HG03095 (cell line): ENCODE measurements at regions not wholly inside any gene's neighbourhood (a gene's known extent, or its start where the extent isn't known, plus 50 kb on each side); places are given as distances from the start of the nearest gene placed in this dataset.

Experiments
- ATAC-seq: cut with Tn5 transposase; IDR thresholded peaks from one replicate; pipeline ENCODE4 v1.9.1; 2021; ENCODE audit warnings: moderate library complexity; ENCODE audit not compliant: unreplicated experiment

DNA sequence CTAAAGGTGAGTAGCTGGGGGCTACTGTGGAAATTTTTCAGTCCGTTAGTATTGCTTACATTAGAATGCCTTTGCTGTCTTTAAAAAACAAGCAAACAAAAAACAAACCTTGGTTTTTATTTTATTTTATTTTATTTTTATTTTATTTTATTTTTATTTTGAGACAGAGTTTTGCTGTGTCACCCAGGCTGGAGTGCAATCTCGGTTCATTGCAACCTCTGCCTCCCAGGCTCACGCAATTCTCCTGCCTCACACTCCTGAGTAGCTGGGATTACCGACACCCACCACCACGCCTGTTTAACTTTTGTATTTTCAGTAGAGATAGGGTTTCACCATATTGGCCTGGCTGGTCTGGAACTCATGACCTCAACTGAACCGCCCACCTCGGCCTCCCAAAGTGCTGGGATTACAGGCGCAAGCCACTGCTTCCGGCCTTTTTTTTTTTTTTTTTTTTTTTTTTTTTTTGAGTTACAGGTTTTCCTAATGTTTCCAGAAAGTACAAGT, 732.6 kb downstream of the KCNJ3 start:
- ATAC-seq, result no peak

DNA sequence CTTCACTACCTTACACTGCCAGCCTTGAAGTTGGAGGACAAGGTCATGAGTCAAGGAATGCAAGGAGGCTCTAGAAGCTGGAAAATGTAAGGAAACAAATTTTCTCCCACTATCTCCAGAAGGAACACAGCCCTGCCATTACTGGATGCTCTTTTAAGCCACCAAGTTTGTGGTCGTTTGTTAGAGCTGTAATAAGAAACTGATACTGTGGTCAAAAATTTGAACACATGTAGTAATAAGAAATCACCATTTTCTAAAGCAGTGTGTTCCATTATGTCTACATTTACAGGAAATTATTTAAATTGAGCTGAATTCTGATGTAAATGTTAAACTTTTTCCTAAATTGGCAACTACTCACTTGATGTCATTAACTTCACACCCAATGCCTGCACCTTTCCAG, 729.0 kb downstream of the KCNJ3 start:
- no peak for ATAC-seq

DNA sequence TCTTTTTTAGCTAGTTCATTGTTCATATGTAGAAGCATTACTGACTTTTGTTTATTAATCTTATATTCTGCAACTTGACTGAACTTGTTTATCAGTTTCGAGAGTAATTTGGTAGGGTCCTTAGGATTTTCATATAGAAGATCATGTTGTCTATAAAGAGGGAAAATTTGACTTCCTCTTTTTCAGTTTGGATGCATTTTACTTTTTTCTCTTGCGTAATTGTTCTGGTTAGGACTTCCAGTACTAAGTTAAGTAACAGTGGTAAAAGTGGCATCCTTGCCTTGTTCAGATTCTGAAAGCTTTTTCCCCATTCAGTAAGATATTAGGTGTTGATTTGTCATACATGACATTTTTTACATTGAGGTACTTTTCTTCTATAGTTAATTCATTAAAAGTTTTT, 726.0 kb downstream of the KCNJ3 start:
- ATAC-seq, result no peak

DNA sequence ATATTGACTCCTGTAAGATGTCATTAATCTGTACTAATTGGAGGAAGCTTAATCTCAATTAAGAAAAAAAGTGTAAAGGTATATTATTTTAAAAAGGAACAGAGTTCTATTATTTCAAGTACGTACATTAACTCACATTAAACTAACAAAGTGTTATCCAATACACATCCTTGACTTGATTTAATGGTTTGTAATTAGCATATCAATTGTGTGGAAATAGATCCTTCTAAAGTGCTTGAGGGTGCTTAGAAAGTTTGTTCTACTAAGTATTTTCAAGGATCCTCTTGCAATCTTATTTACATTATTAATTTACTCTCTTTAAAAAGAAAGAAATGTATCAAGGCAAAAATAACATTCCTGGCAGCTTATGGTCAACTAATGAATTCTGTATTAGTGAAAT, 720.3 kb downstream of the KCNJ3 start:
- no peak for ATAC-seq

DNA sequence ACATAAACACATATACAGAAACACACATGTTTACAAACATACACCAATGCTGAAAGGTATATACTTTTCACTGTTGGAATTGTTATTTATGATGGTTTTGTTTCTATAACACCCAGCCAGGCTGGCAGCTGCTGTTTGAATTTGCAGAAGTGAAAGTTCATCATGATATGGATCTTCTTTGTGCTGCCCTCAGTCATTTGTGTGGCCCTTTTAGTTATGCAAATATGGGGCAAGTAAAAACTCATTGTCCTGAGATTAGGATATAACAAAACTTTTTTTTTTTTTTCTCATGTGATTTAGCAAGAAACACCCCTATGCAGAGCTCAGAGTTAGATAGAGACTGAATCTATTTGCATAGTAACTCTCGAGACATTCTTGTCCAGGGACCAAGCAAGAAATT, 714.1 kb downstream of the KCNJ3 start:
- peak; percentile 64 for ATAC-seq

DNA sequence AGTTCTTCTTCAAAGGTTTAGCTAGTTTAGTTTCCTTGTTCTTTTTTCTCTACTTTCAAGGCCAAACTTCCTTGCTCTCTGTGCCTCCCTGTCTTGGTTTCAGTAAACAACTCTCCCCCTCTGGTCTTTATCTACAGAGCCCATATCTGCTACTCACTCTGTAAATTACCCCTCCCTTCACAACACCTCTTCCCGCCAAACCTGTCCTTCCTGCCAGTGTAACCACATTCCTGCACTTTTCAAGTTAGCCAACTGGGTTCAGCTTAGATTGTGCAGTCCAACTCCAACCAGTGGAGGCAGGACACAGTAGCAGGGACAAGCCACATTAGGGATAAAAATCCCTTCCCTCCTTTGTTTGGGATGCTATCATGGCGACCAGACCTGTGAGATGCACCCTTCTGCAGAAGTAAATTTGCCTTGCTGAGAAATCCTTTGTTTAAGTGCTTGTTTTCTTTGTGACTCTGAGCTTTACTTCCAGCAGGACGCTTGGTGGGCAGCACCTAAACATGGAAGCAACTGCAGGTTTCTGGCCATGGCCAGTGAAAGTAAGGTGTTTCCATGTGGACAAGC, 706.0 kb downstream of the KCNJ3 start:
- ATAC-seq, result no peak

DNA sequence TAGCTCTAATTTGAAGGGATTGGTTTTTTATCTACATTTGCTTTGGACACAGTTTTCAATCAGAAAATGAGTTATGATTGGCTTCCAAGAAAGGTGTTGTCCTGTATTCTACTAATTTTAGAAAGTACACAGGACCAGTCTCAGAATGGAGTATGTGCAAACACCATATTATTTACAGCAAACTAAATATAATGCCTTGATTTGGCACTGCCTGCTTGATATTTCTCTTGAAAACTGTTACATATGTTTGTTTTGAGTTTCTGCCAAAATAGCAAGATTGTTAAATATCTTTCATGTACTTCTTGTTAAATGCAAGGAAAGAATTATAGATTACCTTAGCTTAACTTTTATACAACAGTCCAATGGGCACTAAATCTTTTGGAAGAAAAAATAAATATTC, 694.9 kb downstream of the KCNJ3 start:
- no peak for ATAC-seq

DNA sequence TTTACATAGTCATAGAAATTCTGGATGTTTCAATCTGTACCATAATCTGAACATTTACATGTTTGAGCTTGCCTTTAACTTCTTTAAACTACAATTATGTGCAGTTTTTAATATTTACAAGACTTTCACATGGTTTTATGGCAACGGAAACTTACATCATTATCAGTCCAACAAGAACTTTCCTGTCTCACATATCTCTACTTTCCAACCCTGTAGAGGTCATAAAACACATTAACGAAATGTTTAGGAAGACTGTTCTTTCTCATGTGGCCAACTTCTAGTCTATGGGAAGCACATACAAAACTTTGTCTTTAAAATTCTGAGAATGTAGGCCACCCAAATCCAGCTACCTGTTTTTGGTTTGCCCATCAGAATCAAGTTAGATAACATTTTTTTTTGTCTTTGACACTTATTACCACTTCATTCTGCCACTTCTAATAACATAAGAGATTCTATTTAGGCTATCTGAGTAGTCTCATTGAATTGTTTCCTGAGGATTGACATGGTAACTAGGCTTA, 693.2 kb downstream of the KCNJ3 start:
- ATAC-seq, result no peak

DNA sequence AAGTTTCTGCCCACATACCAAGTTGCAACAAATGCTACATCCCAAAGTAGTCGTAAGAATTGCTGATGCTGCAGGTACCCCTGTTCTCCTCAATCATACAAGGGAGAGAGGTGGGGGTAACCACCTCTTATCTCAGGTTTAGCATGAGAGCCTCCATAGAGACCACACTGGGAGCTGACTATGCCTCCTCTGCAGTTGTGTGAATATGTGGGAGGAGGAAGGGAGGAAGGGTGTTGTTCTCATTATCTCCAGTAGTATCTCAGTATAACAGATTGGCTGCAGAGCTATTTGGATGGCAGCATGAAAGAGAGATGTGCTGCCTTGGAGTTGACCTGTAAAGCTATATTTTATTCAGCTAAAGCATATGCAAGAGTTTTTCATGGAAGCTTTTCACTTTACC, 690.7 kb downstream of the KCNJ3 start:
- ATAC-seq, result no peak

DNA sequence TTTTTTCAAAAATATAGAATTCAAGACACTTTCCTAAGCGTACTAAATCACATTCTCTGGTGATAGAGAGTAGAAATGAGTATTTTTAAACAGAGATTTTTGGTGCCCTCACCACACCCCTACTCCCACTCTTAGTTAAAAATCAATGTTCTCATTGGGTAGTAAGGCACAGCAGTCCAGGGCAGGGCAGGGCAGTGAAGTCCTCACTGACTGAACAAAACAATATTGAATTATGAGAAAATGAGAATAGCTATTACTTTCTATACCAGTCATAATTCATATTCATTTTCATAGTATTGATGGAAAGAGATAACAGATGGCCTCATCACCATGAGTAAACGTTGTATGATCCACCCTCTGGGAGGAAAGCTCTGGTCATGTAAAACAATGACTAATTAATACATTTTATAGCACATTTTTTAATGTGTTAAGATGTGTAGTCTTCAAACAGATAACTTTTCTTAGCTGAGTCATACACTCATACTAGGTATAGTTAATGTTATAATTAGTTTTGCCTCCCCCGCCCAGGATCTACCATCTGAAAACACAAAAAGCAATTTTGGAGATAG, 686.1 kb downstream of the KCNJ3 start:
- ATAC-seq, result no peak

DNA sequence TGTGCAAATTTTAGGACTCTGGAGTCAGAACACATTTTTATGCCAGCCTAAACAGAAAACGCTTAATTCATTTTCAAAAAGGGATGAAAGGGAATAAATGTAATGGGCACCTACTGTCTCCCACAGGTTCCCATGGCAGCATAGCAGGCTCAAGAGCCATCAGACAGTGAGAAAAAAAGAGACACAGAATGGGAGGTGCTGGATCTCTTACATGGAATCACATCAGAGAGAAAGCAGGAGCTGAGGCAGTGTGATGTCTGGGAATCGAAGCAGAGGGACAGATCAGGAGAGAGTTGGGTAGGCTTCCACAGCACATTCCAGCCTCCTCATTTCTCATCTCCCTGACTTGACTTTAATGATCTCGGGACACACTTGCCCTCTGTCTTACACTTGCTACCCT, 684.3 kb downstream of the KCNJ3 start:
- no peak for ATAC-seq

DNA sequence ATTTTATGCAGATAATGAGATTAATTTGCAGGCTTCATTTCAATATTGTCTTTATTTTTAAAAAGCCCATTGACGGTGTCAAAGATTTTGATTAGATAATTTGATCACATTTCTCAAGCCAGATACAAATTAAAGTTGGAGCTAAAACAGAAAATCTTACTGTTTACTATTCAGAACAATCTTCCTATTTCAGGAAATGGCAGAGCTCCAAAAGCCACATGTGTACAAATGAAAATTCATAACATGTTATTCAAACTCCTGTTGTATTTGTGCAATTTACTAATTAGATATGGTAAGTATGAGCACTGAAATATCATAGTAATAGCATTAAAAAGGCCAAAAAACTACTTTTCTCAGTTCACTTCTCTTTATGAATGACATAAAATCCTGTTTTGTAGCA, 682.9 kb downstream of the KCNJ3 start:
- no peak for ATAC-seq

DNA sequence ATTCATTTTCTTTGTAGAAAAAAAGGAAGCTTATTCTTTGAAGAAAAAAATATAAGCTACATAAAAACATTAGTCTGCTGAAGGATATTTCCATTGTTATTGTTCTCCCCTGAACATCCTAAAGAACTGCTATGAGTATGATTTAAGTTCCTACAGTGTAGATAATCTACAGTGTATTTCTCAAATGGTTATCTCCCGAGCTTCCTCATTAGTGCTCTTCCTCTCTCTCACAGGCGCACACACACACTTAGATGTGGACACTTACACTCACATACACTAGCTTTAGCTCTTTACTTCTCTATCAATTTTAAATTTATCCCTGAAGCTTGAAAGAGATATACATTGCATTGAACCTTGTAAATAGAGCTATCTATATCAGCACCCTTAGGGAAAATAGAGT, 681.0 kb downstream of the KCNJ3 start:
- no peak for ATAC-seq

DNA sequence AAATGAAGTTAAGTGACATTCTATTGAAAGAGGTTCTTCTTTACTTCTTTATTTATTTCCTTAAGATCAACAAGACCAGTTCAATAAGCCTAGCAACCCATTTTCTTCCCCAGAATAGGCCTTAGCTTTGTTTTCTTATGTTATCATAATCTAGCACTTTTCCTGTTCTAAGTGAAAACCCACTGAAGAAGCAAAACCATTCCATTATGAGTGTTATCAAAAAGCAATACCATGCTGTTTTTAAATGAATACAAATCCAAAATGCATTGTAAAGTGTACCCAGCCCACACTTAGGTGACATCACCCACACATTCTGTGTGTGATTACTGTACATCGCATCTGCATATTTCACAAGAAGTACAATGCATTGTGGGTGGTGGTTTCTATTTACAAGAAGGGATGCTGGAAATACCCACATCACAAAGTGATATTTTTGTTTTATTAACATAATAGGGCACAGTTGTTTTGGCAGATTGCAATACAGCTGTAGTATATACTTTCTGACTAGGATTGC, 679.5 kb downstream of the KCNJ3 start:
- ATAC-seq, result no peak

DNA sequence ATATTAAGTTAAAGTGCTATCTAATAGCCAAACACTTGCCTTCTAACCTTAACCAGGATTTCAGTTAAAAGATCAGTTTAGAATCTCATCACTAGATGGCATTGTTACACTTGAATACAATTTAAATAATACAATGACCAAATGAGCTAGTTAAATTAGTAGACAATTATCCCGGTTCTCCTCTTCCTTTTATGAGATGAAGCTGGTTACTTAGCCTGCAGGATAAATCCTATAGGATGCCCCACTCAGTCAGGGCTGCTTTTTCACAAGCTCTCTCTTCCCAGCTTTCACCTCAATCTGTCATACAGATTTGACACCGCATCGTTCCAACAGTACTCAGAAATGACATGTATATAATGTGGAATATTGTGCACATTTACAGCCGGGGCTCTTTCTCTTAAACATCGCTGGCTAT, 678.8 kb downstream of the KCNJ3 start:
- no peak for ATAC-seq

DNA sequence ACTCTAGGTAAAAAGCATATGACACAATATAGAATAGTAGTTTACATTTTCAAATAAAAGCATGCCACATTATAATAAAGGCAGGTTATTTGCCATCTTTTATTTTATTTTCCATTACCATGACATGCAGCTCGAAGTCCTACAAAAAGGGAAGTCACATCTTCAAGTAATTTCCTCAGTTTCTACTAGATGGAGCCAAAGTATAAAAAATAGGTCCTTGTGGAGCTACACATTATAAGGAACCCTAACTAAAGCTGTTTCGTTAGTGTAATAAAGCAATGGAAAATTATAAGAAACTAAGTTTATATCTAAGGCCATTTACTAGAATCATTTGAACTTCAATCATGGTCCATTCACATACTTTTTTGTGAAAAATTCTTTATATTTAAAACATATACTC, 674.5 kb downstream of the KCNJ3 start:
- ATAC-seq, result no peak

DNA sequence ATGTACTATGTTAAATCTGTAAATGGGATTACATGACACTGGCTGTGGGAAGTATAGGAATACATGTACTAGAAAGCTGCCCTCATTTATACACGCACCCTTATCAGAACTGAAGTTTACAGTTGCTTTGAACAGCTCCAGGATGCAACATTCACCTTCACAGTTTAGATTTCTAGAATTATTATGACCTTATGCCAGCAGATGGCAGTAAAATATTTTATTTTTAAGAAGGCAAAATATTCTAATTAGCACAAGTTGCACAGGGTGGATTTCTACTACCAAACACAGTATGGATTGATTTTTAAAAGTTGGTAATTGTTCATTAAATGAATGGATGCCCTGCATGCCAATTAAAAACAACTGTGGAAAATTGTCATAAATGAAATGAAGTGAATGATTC, 670.4 kb downstream of the KCNJ3 start:
- ATAC-seq, result no peak

DNA sequence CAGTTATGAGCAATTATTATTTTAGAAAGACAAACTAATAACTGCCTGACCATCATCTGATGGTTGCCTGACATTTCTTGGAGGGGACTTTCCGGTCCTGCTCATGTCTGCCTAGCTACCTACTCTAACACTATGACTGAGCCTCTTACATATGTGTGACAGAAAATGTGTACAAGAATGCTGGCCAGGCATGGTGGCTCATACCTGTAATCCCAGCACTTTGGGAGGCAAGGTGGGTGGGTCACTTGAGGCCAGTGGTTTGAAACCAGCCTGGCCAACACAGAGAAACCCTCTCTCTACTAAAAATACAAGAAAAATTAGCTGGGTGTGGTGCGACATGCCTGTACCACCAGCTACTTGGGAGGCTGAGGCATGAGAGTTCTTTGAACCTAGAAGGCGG, 666.3 kb downstream of the KCNJ3 start:
- ATAC-seq, result no peak

DNA sequence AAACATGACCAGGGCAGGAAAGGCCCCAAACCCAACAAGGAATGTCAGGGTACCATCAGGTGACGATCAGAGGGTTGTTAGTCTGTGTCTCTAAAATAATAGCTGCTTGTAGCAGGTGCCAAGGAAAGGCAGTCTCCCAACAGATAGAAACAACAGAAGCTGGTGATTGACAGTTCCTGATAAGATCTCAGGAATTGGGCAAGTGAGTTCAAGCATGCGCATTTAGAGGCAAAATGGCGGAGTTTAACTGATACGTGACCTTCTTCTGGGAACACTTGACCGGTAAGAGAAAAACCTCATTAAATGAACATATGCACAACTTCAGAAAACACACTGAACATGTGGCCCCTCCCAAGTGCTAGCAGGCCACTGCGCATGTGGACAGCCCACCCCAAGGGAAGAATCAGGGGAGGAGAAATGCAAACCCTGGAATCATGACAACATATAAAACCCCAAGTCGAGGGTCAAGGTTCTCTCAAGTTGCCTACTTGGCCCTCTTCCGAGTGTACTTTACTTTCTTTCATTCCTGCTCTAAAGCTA, 664.9 kb downstream of the KCNJ3 start:
- no peak for ATAC-seq

DNA sequence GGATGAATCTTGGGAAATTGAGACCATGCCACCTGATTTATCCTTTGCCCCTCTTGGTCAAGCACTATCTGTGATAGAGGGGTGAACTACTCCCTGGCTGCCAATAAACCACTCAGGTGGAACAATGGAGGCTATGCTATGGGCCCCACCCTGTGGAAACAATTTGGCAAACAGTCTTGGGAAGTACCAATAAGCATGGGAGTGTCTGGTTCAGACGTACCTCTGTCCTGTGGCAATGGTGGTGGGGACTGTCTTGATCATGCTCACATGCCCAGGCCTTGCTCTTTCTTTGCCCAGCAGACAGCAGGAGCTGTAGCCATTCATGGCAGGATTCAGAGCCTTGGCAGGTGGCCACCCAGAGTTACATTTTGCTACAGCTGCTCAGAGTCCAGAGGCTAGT, 658.7 kb downstream of the KCNJ3 start:
- ATAC-seq, result no peak

DNA sequence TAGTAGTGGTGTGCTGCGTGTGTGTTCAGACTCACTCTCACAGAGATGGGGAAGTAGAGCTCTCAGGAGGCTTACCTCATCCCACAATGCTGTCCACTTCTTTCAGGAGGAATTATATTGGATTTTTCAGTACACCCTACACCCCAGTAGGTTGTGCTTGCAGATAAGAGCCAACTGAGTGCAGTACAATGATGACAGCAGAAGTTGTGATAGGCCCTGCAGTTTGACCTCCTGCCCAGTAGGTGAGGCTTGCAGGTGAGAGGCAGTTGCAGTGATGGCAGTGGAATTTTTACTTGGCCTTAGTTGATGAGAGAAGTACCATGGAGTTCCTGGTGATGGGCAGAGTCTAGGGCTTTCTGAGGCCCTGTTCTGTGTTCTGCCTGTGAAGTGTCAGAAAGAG, 657.8 kb downstream of the KCNJ3 start:
- ATAC-seq, result no peak

DNA sequence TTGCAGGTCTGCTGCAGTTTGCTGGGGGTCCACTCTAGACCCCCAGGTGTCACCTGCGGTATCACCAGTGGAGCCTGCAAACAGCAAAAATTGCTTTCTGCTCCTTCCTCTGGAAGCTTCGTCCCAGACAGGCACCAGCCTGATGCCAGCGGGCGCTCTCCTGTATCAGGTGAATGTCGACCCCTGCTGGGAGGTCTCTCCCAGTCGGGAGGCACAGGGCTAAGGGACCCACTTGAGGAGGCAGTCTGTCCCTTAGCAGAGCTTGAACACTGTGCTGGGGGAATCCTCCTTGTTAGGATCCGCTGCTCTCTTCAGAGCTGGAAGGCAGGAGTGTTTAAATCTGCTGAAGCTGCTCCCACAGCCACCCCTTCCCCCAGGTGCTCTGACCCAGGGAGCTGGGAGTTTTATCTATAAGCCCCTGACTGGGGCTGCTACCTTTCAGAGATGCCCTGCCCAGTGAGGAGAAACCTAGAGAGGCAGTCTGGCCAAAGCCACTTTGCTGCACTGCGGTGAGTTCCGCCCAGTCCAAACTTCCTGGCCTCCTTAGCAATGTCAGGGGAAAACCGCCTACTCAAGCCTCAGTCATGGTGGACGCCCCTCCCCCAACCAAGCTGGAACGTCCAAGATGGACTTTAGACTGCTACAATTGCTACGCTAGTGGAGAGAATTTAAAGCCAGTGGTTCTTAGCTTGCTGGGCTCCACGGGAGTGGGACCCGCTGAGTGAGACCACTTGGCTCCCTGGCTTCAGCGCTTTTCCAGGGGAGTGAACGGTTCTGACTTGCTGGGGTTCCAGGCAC, 652.5 kb downstream of the KCNJ3 start:
- ATAC-seq, result no peak
